Suppressor macrophage treated with lipopolysaccharide for 4 hours (primary cell): ENCODE measurements at regions not wholly inside any gene's neighbourhood (a gene's known extent, or its start where the extent isn't known, plus 50 kb on each side); places are given as distances from the start of the nearest gene placed in this dataset.

Experiments
- DNase-seq: peaks from one replicate; pipeline ENCODE4 v3.0.0-alpha.2; 2020

DNA sequence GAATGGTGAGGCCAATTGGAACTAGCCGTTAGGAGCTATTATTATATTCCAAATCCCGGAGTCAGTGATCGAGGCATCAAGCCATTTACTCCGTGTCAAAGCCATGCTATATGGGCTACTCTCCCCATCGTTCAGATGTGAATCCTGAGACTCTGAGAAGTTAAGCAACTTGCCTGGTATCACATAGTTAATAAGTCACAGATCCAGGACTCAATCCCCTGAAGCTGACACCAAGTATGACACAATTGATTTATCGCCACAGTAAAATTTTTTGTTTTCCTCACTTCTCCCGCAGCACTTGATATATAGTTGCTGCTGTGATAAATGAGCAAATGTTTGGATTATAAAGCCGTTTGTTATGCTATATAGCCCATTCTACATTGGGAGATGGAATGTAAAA, 50.8 kb upstream of the TSHZ2 start:
- DNase-seq, result no peak

DNA sequence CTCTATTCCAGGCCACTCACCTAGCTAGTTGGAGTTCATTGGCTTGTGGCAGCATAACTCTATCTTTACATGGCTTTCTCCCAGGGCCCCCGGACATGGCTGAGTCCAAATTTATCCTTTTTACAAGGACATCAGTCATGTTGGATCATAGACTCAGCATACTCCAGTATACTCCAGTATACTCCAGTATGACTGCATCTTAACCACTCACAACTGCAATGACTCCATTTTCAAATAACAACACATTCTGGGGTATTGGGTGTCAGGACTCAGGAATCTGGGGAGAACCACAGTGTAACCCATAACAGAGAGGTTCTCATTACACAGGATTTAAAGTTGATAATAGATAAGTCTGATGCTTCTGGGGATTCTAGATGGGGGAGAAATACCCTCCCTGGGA, 53.8 kb upstream of the TSHZ2 start:
- no peak for DNase-seq

GRCh38 chr20:52915564-52915963, 56.6 kb upstream of the TSHZ2 start:
- no peak for DNase-seq

GRCh38 chr20:52914870-52915269, 57.3 kb upstream of the TSHZ2 start:
- no peak for DNase-seq

DNA sequence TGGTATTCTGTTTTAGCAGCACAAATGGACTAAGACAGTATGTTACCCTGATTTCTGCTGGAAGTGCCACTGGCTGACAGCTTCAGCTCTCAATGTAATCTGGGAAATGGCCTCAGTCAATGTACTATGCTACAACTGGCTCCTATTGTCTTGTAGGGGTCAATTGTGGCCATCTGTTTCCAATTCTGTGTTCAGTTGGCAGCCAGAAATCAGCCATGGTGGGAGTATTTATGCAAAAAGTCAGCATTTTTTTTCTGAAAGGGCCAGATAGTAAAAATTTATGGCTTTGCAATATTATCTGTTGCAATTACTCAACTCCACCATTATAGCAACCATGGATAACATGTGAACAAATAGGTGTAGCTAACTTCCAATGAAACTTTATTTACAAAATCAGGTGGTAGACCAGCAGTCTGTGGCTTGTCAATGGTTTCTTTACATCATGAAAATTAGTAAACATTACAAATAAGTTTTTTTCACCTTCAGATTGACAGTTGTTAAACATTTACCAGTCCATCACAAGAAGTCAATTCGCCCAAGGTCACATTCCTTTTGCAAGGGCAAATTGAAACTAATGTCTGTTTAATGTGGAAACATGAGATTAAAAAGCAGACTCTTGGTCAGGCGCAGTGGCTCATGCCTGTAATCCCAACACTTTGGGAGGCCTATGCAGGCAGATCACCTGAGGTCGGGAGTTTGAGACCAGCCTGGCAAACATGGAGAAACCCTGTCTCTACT, 58.3 kb upstream of the TSHZ2 start:
- DNase-seq, result no peak

DNA sequence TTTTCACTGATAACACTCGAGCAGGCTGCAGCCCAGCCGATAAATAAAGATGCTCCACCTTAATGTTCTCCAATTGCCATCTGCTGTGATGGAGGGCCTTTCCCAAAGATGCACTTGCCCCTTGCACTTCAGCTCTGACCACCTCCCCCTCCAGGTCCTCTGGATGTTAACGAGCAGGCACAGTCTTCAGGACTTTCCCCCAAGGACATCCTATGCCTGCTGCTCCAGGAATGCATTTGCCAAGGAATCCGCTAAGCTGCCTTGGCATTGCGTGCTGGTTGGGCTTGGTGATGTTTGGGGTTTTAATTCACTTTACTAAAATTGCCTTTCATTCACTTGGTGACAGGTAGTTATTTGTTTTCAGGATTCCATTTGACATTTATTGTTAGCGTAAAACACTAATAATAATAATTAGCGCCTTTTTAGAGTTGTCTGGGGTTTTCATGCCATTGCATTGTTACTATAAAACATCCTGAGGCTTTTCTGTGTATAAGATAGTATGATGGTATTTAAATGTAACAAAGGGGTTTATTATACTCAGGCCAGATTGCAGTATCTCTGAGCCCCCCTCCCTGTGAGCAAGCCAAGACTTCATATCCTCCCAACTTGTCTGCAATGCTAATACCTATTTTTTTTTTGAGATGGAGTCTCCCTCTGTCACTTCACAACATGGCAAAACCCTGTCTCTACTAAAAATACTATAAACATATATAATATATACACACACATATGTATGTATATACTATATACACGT, 66.7 kb upstream of the TSHZ2 start:
- DNase-seq, result no peak

GRCh38 chr20:52904837-52905236, 67.3 kb upstream of the TSHZ2 start:
- no peak for DNase-seq

- no peak for DNase-seq
These were observed 73.0 kb upstream of the TSHZ2 start for GRCh38 chr20:52899041-52899608.

GRCh38 chr20:52896348-52896747, 75.8 kb upstream of the TSHZ2 start:
- DNase-seq, result no peak

DNA sequence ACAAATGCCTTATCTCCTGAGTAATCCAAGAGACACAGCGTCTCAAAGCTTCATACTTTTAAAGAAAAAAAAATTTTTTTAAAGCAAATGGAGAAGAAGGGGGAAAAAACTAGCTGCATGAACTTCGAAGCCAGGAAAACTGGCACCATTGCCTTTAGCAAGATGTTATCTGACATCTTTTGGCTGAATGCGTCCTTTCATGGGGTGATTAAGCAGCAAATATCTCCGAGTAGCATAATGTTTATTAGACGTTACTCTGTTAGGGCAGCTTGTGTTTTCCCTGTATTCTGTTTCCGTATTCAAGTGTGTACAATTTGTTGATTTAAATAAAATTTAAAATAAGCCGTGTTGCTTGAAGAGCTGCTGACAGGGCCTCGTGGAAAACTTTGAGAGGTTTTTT, 76.5 kb upstream of the TSHZ2 start:
- DNase-seq, result no peak

- DNase-seq, result no peak
These were observed 76.9 kb upstream of the TSHZ2 start for GRCh38 chr20:52895235-52895634.

DNA sequence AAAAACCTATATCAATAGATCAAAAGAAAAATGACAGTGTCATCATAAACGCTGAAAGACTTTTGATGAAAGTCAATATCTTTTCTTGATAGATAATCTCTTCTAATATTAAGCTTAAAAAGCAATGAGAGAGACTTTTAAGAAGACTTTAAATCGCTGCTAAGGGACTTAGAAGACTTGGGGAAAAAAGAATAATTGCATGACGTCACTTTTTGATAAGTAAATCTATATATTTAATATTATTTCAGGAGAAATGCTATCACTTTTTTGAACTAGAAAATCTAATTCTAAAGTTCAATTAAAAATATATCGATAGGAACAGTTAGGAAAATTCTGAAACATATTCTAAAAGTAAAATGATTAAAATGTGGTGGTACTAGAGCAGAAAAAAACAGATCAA, 78.7 kb upstream of the TSHZ2 start:
- no peak for DNase-seq

- no peak for DNase-seq
These were observed 80.1 kb upstream of the TSHZ2 start for GRCh38 chr20:52892023-52892422.

DNA sequence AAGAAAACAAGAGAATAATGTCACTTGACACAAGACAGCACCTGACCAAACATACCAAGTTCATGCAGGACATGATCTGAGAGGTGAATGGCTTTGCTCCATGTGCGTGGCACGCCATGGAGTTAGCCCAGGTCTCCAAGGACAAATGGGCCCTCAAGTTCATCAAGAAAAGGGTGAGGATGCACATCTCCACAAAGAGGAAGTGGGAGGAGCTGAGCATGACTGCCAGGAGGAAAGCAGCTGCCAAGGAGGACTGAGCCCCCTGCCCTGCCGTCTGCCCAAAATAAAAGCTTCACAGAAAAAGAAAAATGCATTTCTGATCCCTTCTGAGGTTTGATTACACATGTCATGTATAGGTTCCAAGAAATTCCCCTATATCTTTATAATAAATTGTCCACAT, 82.0 kb upstream of the TSHZ2 start:
- DNase-seq, result no peak

- no peak for DNase-seq
These were observed 82.9 kb upstream of the TSHZ2 start for GRCh38 chr20:52889225-52889624.

- no peak for DNase-seq
These were observed 84.1 kb upstream of the TSHZ2 start for GRCh38 chr20:52888096-52888495.

- DNase-seq, result no peak
These were observed 91.2 kb upstream of the TSHZ2 start for GRCh38 chr20:52880997-52881396.

- DNase-seq, result no peak
These were observed 91.9 kb upstream of the TSHZ2 start for GRCh38 chr20:52880259-52880658.

GRCh38 chr20:52874241-52874640, 97.9 kb upstream of the TSHZ2 start:
- no peak for DNase-seq

DNA sequence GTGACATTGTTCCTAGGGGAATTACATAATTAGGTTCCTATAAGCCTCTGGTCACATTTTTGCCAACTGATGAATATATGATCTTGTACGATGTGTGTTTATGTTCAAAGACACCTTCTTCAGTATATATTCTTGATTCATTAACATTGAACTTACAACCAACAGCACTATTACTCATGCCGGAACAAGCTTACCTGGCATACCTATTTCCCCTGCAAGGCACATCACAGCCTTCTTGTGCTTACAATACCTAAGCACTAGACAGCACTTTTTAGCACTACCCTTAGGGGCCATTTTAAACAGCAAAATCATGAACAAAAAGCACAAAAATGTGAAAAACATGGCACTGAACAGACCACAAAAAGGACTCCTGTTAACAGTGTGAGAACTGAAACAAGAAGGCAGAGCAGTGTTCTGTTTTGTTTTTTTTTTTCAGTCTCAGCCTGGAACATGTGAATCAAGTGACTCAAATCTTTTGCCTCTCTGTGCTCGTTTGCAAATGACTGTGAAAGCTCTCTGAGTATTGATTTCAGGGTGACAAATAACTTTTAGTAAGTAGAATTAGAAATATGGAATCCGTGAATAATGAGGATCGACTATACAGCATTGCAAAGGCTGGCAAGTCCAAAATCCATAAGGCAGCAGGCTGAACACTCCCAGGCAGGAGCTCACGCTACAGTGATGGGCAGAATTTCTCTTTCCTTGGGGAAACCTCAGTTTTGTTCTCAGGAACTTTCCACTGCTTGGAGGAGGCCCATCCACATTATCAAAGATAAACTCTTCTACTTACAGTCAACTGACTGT, 102.3 kb upstream of the TSHZ2 start:
- no peak for DNase-seq

- no peak for DNase-seq
These were observed 102.9 kb upstream of the TSHZ2 start for GRCh38 chr20:52869276-52869675.

DNA sequence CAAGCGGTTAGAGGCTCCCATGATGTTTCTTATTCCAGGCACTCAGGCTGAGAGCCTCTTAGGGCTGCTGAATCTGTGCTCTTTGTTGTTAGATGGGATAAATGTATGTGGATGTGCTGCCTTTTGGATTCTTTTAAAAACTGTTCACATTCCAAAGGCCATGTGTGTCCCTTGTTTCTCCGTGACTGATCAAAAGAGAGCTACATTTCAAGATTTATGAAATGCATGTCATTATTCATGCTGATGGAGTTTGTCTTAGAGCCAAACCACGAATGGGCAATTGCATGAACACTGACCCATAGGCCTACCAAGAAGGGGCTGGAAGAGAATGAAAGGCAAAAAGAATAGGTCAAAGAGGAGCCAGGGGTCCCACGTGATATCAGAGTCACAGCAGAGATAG, 104.9 kb upstream of the TSHZ2 start:
- no peak for DNase-seq

DNA sequence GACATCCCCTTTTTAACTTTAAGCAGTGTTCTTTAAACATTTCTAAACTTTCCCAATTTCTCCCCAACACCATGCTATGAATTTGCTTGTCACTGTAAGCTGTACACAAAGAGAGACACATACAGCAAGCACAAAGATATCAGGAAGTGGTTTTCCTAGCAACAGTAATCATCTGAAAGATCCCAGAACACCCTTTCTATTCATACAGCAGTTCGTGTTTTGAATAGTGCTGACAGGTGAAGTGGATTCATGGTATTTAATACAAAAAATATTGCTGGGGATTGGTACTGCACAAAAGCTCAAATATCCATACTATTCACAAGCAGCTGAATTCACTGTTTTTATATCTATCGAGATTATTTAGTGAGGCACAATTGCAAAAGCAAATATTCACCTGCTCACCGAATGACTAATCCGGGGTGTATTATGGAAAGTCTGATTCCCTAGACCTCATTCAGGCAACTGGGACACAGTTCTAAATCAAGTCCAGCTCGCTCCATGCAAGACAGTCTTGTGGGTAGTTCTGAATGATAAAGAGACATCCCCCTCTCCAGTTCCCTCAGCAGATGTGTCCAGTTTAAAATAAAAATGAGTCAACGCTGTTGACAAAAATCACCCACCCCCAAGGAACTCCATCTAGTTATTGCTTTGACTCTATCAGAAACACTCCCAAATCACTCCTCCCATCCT, 107.1 kb upstream of the TSHZ2 start:
- DNase-seq, result no peak
